H9 (cell line): ENCODE measurements at regions not wholly inside any gene's neighbourhood (a gene's known extent, or its start where the extent isn't known, plus 50 kb on each side); places are given as distances from the start of the nearest gene placed in this dataset.
"Not testable (repeated sequence)": the region's sequence is repeated elsewhere in the genome, so short reads cannot be mapped to it uniquely, and the experiment has no call there.

Source experiments
- DNase-seq: peaks from one replicate; pipeline ENCODE4 v3.0.0-alpha.2; 2017
- H2AFZ ChIP-seq: one replicate; pipeline ENCODE4 v1.6.1; 2013; ENCODE audit warnings: mild to moderate bottlenecking, low read length, control low read depth, moderate library complexity
- H2AK5ac ChIP-seq: 2 replicates; pipeline ENCODE4 v1.6.1; 2013; ENCODE audit warnings: low read length, control low read depth, mixed read lengths; ENCODE audit not compliant: insufficient read length
- H2BK120ac ChIP-seq: one replicate; pipeline ENCODE4 v1.6.1; 2013; ENCODE audit warnings: low read depth, mild to moderate bottlenecking, low read length, control low read depth, inconsistent platforms; ENCODE audit not compliant: poor library complexity, severe bottlenecking
- H2BK12ac ChIP-seq: 2 replicates; pipeline ENCODE4 v1.6.1; 2013; ENCODE audit warnings: low read length, control low read depth, mixed read lengths, low read depth; ENCODE audit not compliant: insufficient read length
- H2BK15ac ChIP-seq: 2 replicates; pipeline ENCODE4 v1.6.1; 2013; ENCODE audit warnings: low read depth, low read length, control low read depth
- H2BK20ac ChIP-seq: one replicate; pipeline ENCODE4 v1.6.1; 2013; ENCODE audit warnings: low read depth, mild to moderate bottlenecking, low read length, control low read depth, inconsistent platforms; ENCODE audit not compliant: poor library complexity, severe bottlenecking
- H2BK5ac ChIP-seq: 2 replicates; pipeline ENCODE4 v1.6.1; 2013; ENCODE audit warnings: low read length, control low read depth, mixed read lengths; ENCODE audit not compliant: insufficient read length
- H3K14ac ChIP-seq: 2 replicates; pipeline ENCODE4 v1.6.1; 2013; ENCODE audit warnings: low read length, control low read depth; ENCODE audit not compliant: insufficient read depth
- H3K18ac ChIP-seq: 2 replicates; pipeline ENCODE4 v1.6.1; 2013; ENCODE audit warnings: low read depth, mild to moderate bottlenecking, mixed read lengths, low read length, control low read depth; ENCODE audit not compliant: insufficient read length
- H3K23ac ChIP-seq: 2 replicates; pipeline ENCODE4 v1.6.1; 2013; ENCODE audit warnings: low read length, control low read depth, mixed read lengths, low read depth; ENCODE audit not compliant: insufficient read length
- H3K23me2 ChIP-seq: 2 replicates; pipeline ENCODE4 v1.6.1; 2013; ENCODE audit warnings: low read depth, mild to moderate bottlenecking, mixed read lengths, low read length, control low read depth; ENCODE audit not compliant: insufficient read length, poor library complexity, severe bottlenecking
- H3K27ac ChIP-seq: 2 replicates; pipeline ENCODE4 v1.5.1; 2013; ENCODE audit warnings: low read length, control low read depth, mixed read lengths, low read depth; ENCODE audit not compliant: insufficient read length
- H3K27me3 ChIP-seq: 2 replicates; pipeline ENCODE4 v1.6.1; 2013; ENCODE audit warnings: low read length, control low read depth, inconsistent platforms; ENCODE audit not compliant: insufficient read depth
- H3K4ac ChIP-seq: 2 replicates; pipeline ENCODE4 v1.6.1; 2013; ENCODE audit warnings: low read depth, mild to moderate bottlenecking, control low read depth, inconsistent platforms, low read length, moderate library complexity
- H3K4me1 ChIP-seq: 2 replicates; pipeline ENCODE4 v1.6.1; 2013; ENCODE audit warnings: low read length, control low read depth, inconsistent platforms; ENCODE audit not compliant: insufficient read depth
- H3K4me2 ChIP-seq: 2 replicates; pipeline ENCODE4 v1.6.1; 2013; ENCODE audit warnings: low read length, control low read depth, mixed read lengths; ENCODE audit not compliant: insufficient read length, insufficient read depth
- H3K56ac ChIP-seq: 2 replicates; pipeline ENCODE4 v1.6.1; 2013; ENCODE audit warnings: low read depth, mild to moderate bottlenecking, mixed read lengths, low read length, control low read depth; ENCODE audit not compliant: insufficient read length
- H3K79me1 ChIP-seq: 2 replicates; pipeline ENCODE4 v1.6.1; 2013; ENCODE audit warnings: low read depth, mild to moderate bottlenecking, moderate library complexity, low read length, control low read depth, inconsistent platforms; ENCODE audit not compliant: insufficient read depth, poor library complexity, severe bottlenecking
- H3K79me2 ChIP-seq: 2 replicates; pipeline ENCODE4 v1.6.1; 2013; ENCODE audit warnings: low read length, control low read depth, inconsistent platforms; ENCODE audit not compliant: insufficient read depth
- H3K9ac ChIP-seq: 2 replicates; pipeline ENCODE4 v1.6.1; 2013; ENCODE audit warnings: low read length, control low read depth, mixed read lengths; ENCODE audit not compliant: insufficient read length; ENCODE audit errors: extremely low read depth
- H3K9me3 ChIP-seq: one replicate; pipeline ENCODE4 v1.6.1; 2013; ENCODE audit warnings: low read depth, low read length, inconsistent platforms; ENCODE audit not compliant: control insufficient read depth
- H3T11ph ChIP-seq: one replicate; pipeline ENCODE4 v1.6.1; 2013; ENCODE audit warnings: mild to moderate bottlenecking, low read length, control low read depth, inconsistent platforms
- H4K20me1 ChIP-seq: one replicate; pipeline ENCODE4 v1.6.1; 2013; ENCODE audit not compliant: control insufficient read depth, insufficient read length, insufficient read depth
- H4K5ac ChIP-seq: 2 replicates; pipeline ENCODE4 v1.6.1; 2013; ENCODE audit warnings: low read depth, mild to moderate bottlenecking, mixed read lengths, low read length, control low read depth; ENCODE audit not compliant: insufficient read length
- H4K8ac ChIP-seq: replicated peaks from 2 replicates; pipeline ENCODE4 v1.6.1; 2013; ENCODE audit warnings: low read length, control low read depth, mixed read lengths, low read depth; ENCODE audit not compliant: insufficient read length
- H4K91ac ChIP-seq: 2 replicates; pipeline ENCODE4 v1.6.1; 2013; ENCODE audit warnings: low read depth, mild to moderate bottlenecking, moderate library complexity, mixed read lengths, low read length, control low read depth; ENCODE audit not compliant: insufficient read length
- H3K27ac Mint-ChIP-seq, 3 experiments: 2 replicates in 2 of 3; 3 replicates in 1 of 3; pipeline ENCODE4 v1.8.0; 2020 to 2021; ENCODE audit warnings: mixed read lengths in 3 of 3, mild to moderate bottlenecking in 1 of 3, moderate library complexity in 1 of 3
- H3K27me3 Mint-ChIP-seq: 2 replicates; pipeline ENCODE4 v1.8.0; 2021; ENCODE audit warnings: low read depth, mild to moderate bottlenecking, moderate library complexity, mixed read lengths
- H3K36me3 Mint-ChIP-seq, 3 experiments: 2 replicates in 2 of 3; 3 replicates in 1 of 3; pipeline ENCODE4 v1.8.0; 2020 to 2021; ENCODE audit warnings: low read depth in 3 of 3, mixed read lengths in 3 of 3; ENCODE audit not compliant: insufficient read depth in 1 of 3
- H3K4me1 Mint-ChIP-seq, 2 experiments: 2 replicates each; pipeline ENCODE4 v1.8.0; 2020; ENCODE audit warnings: mixed read lengths in 2 of 2
- H3K4me3 Mint-ChIP-seq, 2 experiments: 2 replicates in 1 of 2; 3 replicates in 1 of 2; pipeline ENCODE4 v1.8.0; 2020 to 2021; ENCODE audit warnings: mild to moderate bottlenecking in 2 of 2, mixed read lengths in 2 of 2, moderate library complexity in 1 of 2
- H3K9me3 Mint-ChIP-seq, 2 experiments: 2 replicates in 1 of 2; 3 replicates in 1 of 2; pipeline ENCODE4 v1.8.0; 2020; ENCODE audit warnings: mild to moderate bottlenecking in 2 of 2, mixed read lengths in 2 of 2, moderate library complexity in 1 of 2
- WGBS: extraction: QIAGEN DNeasy Blood & Tissue Kit; methylation state at CpG from one replicate; pipeline ENCODE4 v1.1.7; 2013; ENCODE audit warnings: missing lambda C conversion rate, low lambda C conversion rate, mixed read lengths; ENCODE audit not compliant: insufficient read length; ENCODE audit errors: extremely low coverage; 5-methylcytosine and 5-hydroxymethylcytosine counted together
- TF ChIP-seq, protein P1 (sequence below): fragments of 200-600 bp; sonication (generic); conservative IDR thresholded peaks from 3 replicates; pipeline ENCODE4 v1.8.0; 2021; ENCODE audit warnings: antibody characterized with exemption, mild to moderate bottlenecking

DNA sequence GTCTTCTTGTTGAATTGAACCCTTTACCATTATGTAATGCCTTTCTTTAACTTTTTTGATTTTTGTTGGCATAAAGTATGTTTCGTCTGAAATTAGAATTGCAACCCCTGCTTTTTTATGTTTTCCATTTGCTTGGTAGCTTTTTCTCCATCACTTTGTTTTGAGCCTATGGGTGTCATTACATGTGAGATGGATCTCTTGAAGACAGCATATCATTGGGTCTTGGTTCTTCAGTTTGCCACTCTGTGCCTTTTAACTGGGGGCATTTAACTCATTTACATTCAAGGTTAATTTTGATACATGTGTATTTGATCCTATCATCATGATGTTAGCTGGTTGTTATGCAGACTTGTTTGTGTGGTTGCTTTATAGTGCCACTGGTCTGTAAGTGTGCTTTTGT is 489.4 kb upstream of the TNP1 start:
- H2AFZ ChIP-seq: no peak overlapping the region
- H2BK12ac ChIP-seq: no peak overlapping the region
- H3T11ph ChIP-seq: no peak overlapping the region
- no peak overlapping the region for H3K27ac ChIP-seq
- no peak overlapping the region for H4K91ac ChIP-seq
- no peak overlapping the region for H3K9ac ChIP-seq
- H3K4ac ChIP-seq: no peak overlapping the region
- H3K4me1 ChIP-seq: no peaks in the 10 kb centered on the region
- no peak overlapping the region for H2BK15ac ChIP-seq
- no peak overlapping the region for H3K18ac ChIP-seq
- no peak overlapping the region for H3K23ac ChIP-seq
- TF ChIP-seq, protein P1, sequence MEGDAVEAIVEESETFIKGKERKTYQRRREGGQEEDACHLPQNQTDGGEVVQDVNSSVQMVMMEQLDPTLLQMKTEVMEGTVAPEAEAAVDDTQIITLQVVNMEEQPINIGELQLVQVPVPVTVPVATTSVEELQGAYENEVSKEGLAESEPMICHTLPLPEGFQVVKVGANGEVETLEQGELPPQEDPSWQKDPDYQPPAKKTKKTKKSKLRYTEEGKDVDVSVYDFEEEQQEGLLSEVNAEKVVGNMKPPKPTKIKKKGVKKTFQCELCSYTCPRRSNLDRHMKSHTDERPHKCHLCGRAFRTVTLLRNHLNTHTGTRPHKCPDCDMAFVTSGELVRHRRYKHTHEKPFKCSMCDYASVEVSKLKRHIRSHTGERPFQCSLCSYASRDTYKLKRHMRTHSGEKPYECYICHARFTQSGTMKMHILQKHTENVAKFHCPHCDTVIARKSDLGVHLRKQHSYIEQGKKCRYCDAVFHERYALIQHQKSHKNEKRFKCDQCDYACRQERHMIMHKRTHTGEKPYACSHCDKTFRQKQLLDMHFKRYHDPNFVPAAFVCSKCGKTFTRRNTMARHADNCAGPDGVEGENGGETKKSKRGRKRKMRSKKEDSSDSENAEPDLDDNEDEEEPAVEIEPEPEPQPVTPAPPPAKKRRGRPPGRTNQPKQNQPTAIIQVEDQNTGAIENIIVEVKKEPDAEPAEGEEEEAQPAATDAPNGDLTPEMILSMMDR: no peak
- H4K5ac ChIP-seq: no peak overlapping the region
- no peak overlapping the region for H2BK20ac ChIP-seq
- Mint-ChIP-seq H3K4me1 (no peaks in the 10 kb centered on the region), H3K27me3 (peaks cover 28% of the 10 kb centered on the region), H3K27ac (no peak overlapping the region), H3K36me3 (no peaks in the 10 kb centered on the region; a peak in 2 of 7 replicates), H3K9me3 (peaks cover 15 to 16% of the 10 kb centered on the region in 2 experiments; a peak in 4 of 5 replicates), H3K4me3 (no peak overlapping the region)
- H4K20me1 ChIP-seq: no peaks in the 10 kb centered on the region
- WGBS: no CpG with 5 or more reads among the region's 1 CpG
- no peaks in the 10 kb centered on the region for H3K23me2 ChIP-seq
- no peak overlapping the region for H3K14ac ChIP-seq
- no peaks in the 10 kb centered on the region for H3K9me3 ChIP-seq
- H3K56ac ChIP-seq: no peak overlapping the region
- H2AK5ac ChIP-seq: no peak overlapping the region
- H2BK120ac ChIP-seq: no peak overlapping the region
- no peaks in the 10 kb centered on the region for H3K79me2 ChIP-seq
- H2BK5ac ChIP-seq: no peak overlapping the region
- no peak overlapping the region for H4K8ac ChIP-seq
- H3K27me3 ChIP-seq: no peaks in the 10 kb centered on the region; the same call in 1 of the 2 replicates
- no peak for DNase-seq
- no peak overlapping the region for H3K4me2 ChIP-seq
- H3K79me1 ChIP-seq: no peaks in the 10 kb centered on the region

DNA sequence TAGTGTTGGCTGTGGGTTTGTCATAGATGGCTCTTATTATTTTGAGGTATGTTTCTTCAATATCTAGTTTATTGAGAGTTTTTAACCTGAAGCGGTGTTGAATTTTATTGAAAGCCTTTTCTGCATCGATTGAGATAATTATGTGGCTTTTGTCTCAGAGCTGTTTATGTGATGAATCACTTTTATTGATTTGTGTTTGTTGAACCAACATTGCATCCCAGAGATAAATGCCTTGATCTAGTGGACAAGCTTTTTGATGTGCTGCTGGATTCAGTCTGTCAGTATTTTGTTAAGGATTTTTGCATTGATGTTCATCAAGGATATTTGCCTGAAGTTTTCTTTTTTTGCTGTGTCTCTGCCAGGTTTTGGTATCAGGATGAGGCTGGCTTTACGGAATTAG is 487.8 kb upstream of the TNP1 start:
- not testable (repeated sequence) for H3K79me2 ChIP-seq, H4K8ac ChIP-seq, H3K79me1 ChIP-seq, H3K56ac ChIP-seq, H3K27ac Mint-ChIP-seq, H2BK20ac ChIP-seq, H3K9ac ChIP-seq, H2AK5ac ChIP-seq, H3K4me1 Mint-ChIP-seq, H3K14ac ChIP-seq, H3K23me2 ChIP-seq, H2BK12ac ChIP-seq, H3K4me3 Mint-ChIP-seq, H3K4me2 ChIP-seq, H3K36me3 Mint-ChIP-seq, H4K5ac ChIP-seq, H3K23ac ChIP-seq, H3K4ac ChIP-seq, DNase-seq, H3K27me3 ChIP-seq, H3K27ac ChIP-seq, H2AFZ ChIP-seq, H4K91ac ChIP-seq, H2BK5ac ChIP-seq, H4K20me1 ChIP-seq, H2BK15ac ChIP-seq, H3K18ac ChIP-seq, H2BK120ac ChIP-seq, H3K9me3 ChIP-seq, H3T11ph ChIP-seq, H3K4me1 ChIP-seq
- WGBS: no CpG with 5 or more reads among the region's 3 CpGs
- H3K9me3 Mint-ChIP-seq: peaks cover 15 to 16% of the 10 kb centered on the region in 2 experiments; a peak in 4 of 5 replicates
- H3K27me3 Mint-ChIP-seq: peaks cover 29% of the 10 kb centered on the region
